ENCODE measurements at regions not wholly inside any gene's neighbourhood (a gene's known extent, or its start where the extent isn't known, plus 50 kb on each side); places are given as distances from the start of the nearest gene placed in this dataset.
"Not testable (repeated sequence)": the region's sequence is repeated elsewhere in the genome, so short reads cannot be mapped to it uniquely, and the experiment has no call there.

DNA sequence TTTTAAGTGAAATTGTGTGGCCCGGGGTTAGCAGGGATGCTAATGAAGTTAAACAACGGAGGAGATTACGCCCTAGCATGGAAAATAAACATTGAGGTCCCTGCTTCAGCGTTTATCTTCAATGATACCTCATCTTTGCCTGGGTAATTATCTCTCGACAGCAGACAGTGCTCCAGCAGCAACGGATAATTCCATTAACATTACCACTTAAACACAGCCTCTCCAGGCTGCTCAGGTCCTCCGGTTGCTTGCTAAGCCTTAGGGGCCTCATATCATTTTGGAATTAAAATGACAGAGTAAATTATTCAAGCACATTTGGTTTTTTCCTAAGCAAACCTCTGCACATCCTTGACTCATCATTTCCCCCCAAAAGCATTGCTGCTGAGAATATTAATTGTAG lies 281.5 kb upstream of the KLF3 start:
- DNase-seq (ENCODE audit: low read depth in 2 of 2), result no peak

DNA sequence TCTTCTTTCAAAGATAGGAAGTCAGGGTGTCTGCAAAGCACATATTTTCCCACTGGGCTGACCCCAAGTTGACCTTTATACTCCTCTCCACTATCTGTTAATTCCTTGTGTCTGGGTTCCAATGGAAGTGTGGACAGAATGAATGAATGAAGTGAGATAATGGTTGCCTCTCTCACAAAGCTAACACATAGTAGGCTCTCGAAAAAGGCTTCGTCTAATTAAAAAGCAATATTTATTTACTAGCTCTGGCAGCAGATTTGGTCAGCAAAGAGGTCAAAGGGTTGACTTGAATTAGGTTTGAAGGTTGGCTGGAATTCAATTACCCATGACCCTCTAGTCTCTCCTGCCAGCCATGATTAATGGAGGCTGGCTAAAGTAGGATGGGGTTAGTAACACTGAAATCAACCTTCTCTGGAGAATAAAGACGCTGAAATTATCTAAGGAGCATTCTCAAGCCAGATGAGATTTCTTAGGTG lies 280.3 kb upstream of the KLF3 start:
- no peak for DNase-seq (ENCODE audit: low read depth in 2 of 2)

DNA sequence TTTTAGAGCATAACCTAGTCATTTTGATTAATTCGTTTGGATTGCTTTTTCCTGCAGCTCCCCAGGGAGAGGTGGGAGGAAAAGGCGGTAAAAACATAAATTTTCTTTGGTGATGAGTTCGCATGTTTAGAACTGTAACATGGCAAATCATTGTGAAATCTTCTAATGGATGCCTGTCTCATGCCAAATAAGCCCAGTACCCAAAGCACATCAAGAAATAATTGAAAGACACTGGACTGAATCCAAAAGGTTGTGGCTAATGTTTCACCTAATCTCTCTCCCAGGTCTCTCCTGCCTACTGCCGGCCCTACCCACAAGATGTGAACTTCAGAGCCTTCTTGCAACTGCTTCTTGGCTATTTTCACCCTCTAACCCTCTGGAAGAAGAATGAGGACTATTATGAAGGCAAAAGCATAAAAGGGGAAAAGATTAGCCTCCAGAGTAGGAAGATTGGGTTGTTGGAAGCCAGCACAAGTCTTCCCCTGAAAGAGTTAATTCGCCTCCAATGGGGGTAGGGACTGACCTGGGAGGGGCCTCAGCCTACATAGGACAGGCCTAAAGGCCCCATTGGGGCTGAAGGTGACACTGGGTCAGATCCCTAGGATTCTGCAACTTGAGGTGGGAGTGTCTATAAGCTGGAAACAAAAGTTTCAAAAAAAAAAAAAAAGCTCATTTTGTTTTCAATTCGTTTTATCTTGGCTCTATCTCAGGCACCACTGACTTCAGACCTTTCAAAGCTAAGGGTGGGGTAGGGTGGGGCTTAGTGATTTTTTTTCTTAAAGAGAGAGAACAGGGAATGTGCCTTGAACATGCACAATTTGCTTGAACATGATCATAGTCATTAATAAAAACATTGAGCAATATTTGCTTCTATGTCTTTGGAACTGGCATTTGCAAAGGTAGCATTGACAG lies 278.6 kb upstream of the KLF3 start:
- DNase-seq (ENCODE audit: low read depth in 2 of 2), result no peak

DNA sequence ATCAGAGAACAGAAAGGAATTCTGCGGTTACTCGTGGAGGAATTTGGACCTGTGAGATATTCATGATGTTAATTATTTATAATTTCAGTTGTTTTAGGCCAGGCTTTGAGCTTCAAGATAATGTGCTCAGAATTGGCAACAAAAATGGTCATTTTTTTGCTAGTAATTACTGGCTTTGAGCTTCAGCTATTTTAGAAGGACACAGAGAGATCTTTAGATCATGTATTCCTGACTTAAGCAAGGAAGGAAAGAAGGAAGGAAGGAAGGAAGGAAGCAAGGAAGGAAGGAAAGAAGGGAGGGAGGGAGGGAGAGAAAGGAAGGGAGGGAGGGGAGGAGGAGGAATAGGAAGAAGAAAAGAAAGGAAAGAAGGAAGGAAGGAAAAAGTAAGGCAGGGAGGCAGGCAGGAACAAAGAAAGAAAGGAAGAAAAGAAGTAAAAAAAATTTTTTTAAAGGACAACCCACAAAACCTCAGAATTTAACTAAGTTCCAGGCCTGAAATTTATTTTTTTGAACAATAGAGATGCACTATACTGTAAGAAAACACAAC lies 277.9 kb upstream of the KLF3 start:
- DNase-seq (ENCODE audit: low read depth in 2 of 2), result no peak

DNA sequence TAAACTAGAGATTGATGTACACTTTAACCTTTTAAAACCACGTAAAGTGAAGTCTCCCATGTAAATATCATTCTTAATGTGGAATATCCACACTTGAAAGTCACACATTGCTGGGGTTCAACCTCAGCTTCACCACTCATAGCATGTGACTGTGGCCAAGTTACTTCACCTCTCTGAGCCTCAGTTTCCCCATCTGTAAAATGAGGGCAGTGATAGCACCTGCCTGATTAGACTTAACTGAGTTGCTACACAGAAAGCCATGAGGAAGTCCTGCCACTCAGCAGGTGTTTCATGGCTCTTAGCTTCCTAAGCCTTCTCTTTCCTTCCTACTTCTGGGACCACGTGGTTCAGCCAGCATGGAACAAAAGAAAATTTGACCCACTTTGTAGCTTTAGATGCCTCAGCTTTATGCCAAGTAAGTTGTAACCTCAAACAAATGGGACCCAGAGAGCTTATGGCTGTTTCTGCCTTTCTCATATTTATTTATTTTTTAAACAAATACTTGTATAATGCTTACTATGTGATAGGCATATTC lies 277.3 kb upstream of the KLF3 start:
- DNase-seq (ENCODE audit: low read depth in 2 of 2), result no peak

DNA sequence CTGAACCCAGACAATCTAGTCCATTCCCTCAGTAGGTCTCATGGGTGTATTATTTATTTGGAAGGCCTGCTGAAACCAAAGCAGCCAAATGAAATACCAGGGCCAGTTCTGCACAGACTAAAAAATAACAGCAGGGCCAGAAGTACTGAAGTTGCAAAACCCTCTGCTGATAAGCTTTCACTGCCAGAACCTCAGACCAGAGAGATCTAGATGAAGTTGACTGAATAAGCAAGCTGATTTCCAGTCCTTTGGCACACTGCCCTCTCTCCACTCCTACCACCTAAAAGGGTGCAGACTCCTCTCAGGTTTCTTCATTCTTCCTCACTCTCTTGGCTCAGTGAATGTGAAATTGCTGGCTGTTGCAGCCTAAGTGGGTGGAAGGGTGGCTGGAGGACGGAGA lies 276.7 kb upstream of the KLF3 start:
- no peak for DNase-seq (ENCODE audit: low read depth in 2 of 2)

DNA sequence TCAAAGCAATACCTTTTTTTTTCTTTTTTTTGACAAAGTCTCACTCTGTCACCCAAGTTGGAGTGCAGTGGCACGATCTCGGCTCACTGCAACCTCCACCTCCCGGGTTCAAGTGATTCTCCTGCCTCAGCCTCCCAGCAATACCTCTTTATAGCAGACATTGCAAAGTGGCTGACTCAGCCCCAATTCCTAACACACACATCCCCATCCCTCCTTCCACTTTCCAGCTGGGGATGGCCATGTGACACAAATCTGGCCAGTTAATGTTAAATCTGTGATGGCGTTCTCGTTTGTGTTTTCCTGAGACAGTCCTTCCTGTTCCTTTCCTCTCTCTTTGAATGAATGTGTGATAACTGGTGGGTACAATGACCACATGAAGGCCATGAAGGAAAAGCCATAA lies 276.2 kb upstream of the KLF3 start:
- DNase-seq (ENCODE audit: low read depth in 2 of 2), result no peak

DNA sequence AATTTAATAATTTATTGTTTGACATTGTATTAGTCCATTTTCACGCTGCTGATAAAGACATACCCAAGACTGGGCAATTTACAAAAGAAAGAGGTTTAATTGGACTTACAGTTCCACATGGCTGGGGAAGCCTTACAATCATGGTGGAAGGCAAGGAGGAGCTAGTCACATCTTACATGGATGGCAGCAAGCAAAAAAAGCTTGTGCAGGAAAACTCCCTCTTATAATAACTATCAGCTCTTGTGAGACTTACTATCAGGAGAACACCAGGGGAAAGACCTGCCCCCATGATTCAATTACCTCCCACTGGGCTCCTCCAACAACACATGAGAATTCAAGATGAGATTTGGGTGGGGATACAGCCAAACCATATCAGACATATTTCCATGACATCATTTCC lies 275.1 kb upstream of the KLF3 start:
- not testable (repeated sequence) for DNase-seq (ENCODE audit: low read depth in 2 of 2)

DNA sequence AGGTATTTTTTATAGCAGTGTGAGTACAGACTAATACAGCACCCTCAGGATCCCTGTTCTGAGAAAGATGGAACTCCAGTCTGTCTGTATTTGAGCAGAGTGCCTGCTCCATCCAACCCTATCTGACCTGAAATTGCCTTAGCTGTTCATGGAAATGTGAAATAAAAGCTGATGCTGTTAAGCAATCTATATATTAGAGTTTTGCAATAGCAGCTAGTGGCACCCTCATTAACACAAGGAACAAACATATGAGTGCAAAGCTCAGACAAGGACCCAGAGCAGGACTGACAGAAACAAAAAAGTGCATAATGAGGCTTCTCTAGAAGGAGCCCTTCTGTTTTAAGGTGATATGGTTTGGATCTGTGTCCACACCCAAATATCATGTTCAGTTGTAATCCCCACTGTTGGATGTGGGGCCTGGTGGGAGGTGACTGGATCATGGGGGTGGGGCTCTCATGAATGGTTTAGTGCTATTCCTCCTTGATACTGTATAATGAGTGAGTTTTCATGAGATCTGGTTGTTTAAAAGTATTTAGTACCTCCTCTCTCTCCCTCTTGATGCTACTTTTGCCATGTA lies 272.9 kb upstream of the KLF3 start:
- DNase-seq (ENCODE audit: low read depth in 2 of 2), result no peak

DNA sequence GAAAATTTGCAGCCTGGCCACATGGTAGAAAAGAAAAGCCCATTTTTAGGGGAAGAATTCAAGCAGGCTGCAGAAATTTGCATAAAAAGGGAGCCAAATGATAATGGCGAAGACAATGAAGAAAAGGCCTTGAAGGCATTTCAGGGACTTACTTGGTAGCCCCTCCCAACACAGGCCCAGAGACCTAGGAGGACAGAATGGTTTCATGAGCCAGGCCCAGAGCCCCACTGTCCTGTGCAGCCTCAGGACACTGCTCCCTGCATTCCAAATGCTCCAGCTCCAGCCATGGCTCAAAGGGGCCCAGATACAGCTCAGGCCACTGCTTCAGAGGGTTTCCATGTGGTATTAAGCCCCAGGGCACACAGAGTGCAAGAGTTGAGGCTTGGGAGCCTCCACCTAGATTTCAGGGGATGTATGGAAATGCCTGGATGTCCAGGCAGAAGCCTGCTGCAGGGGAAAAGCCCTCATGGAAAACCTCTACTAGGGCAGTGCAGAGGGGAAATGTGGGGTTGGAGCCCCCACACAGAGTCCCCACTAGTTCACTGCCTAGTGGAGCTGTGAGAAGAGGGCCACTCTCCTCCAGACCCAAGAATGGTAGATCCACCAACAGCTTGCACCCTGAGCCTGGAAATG lies 271.7 kb upstream of the KLF3 start:
- DNase-seq (ENCODE audit: low read depth in 2 of 2), result no peak

DNA sequence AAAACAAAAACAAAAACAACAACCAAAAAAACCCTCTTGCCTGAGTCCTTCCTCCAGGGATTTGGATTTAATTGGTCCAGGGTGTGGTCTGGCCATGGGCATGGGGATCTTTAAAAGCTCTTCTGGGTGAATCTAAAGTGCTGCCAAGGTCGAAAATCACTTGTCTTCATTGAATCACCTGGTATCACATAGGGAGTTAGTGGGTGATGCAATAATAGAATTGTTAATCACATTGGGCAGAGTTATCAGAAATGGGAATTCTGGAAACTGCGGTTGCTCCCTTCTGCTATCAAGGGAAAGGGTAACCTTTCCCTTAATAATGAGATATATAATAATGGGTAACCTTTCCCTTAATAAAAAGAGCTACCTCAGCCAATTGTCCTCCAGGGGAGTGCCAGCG lies 267.9 kb upstream of the KLF3 start:
- no peak for DNase-seq (ENCODE audit: low read depth in 2 of 2)

DNA sequence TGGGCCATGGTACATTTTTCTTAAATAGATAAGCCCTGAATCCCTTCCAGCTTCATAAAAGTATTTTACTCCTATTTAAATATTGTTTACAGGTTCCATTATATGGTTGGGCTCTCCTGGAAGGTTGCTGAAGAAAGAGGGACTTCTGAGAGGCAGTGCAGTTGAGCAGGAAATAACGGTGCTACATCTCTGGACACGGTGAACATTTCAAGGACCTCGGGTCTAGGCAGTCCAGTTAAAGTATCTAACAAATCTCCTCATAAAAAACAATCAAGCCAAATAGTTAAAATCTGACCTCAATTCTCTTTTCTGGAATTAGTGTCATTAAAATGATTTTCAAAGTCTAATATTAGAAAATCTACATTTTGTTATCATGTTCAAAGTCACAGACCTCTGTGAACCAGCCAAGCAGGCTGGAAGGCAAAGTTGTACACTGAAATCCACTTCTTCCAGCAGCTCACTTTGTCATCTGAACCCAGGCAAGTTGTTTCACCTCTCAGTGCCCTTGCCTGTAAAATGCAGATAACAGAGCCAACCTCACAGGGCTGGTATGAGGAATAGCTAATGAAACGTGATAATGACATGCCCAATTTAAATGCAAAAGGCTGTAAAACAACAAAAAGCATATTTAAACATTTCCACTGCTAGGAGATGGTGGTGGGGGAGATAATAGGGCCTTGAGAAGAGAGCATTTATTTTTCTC lies 267.0 kb upstream of the KLF3 start:
- DNase-seq (ENCODE audit: low read depth in 2 of 2), result no peak

DNA sequence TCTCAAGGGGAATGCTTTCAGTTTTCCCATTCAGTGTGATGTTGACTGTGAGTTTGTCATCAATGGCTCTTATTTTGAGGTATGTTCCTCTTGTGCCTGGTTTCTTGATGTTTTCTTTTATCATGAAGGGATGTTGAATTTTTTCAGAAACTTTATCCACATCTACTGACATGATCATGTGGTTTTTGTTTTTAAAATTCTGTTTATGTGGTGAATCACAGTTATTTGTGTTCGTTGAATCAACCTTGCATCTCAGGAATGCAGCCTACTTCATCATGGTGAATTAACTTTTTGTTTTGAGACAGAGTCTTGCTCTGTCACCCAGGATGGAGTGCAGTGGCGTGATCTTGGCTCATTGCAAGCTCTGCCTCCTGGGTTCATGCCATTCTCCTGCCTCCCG lies 263.1 kb upstream of the KLF3 start:
- no peak for DNase-seq (ENCODE audit: low read depth in 2 of 2)

DNA sequence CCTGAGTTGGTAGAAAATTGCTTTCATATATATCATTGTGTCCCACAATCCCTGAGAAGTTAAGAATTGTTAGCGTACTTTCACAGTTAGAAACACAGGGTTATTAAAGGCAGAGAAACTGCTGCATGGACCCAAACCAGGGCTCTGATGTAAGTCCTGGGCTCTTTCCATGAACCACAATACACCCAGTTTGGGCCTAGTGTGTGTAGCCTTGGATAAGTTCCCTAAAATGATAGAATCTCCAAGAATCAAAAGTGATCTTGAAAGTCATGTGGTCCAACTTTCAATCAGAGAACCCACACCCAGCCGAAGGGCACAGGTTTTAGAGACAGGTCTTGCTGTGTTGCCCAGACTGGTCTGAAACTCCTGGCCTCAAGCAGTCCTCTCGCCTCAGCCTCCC lies 257.8 kb upstream of the KLF3 start:
- DNase-seq (ENCODE audit: low read depth in 2 of 2), result no peak

DNA sequence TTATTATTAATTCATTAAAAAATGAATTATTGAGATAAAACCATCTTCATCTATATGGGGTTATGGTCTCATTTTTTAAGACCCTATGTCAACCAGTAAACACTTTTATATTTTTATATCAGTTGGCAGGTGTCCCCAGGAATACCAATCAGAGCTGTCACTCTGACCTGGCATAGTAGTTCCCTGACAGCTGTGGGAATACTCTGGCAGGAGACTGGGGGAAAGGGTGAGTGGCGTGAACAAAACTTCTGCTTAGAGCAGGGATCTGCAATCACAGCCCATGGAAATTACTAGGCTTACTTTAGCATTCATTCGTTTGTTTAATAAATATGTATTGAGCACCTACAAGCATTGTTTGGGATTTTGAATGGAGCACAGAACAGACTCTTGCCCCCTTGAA lies 254.1 kb upstream of the KLF3 start:
- no peak for DNase-seq (ENCODE audit: low read depth in 2 of 2)

DNA sequence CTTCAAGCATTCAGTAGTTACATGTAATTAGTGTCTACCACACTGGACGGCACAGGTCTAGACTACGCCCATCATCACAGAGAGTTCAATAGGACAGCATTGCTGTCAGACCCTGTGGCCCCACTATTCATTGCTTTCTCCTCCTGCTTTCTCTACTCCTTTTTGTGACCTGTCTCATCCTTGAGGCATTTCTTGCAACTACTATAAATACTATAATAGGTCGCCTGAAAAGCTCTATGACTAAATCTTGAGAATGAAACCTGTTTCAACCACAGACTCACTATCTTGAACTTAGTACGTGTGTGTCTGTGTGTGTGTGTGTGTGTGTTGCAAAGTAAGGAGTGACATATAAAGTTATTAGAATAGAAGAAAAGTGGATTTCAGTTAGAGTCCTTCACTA lies 252.9 kb upstream of the KLF3 start:
- DNase-seq (ENCODE audit: low read depth in 2 of 2), result no peak

DNA sequence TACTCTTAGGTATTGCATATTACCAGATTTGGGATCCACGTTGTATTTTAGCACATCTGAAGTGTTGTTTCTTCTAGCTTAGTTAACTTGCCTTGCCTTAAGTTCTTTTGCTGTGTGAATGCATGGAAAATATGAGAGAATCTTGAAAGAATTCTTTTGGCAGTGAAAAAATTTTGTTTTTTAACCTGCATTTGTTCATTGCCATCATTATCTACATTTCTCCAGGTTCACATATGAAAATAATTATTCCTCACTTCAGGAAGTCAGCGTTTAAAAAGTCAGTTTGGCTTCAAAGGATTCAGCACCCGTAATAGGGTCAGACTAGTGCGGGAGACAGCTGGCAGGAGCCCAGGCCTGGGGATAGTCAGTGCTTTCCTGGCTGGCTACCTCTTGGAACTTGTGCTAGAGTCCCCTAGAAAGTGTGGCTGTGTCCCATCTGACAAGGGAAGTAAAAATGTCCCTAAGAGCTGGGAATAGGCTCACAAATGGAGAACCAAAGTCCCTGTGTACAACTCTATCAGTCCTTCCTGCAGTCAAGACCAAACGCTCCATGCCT lies 251.9 kb upstream of the KLF3 start:
- DNase-seq (ENCODE audit: low read depth in 2 of 2), result no peak

DNA sequence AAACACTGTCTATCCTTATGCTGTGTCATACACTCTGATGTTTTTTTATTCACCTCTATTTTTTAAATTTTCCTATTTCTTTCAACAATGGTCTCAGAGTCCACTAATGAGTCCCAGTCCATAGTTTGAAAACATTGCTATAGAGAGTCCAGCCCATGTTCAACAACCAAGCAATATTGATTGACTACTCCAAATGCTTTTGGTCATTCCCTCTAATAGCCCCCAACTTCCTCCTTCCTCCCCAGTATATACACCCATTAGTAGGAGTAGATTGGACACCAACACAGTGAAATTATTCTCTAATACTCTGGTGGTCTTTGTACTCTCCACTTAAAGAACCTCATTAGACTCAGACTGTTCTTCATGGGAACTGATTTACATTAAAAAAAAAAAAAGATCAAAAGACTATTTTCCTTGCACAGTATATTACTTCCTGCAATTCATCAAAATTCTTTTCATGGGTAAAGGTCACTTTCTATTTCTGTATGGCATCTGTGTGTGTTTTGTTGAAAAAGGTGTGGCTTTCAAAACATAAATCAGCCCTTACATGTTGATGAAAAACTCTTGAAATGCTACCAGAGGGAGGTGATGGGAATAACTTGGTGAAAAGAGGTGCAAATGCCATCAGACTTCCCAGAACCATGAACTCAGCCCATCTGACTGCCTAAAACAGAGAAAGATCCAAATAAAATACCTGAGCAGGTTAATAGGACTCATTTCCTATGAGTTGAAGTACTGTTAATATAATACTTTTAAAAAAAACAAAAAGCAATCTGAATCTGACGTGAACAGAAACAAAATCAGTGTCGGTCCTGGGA lies 250.3 kb upstream of the KLF3 start:
- no peak for DNase-seq (ENCODE audit: low read depth in 2 of 2)

DNA sequence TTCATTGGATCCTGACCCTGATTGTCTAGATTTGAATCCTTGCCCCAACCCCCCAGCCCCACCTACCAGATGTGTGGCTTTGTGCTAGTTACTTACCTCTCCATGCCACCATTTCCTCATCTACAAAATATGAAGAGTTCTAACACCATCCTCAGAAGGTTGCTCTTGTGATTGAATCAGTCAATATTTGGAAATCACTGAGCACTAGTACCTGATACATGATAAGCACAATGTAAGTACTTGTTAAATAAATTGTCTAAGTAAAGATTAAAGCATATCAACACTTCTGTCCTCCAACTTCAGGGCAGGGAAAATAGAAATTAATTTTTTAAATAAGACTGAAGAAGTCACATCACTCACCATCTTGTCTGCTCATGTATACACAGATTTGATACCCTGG lies 249.6 kb upstream of the KLF3 start:
- no peak for DNase-seq (ENCODE audit: low read depth in 2 of 2)

DNA sequence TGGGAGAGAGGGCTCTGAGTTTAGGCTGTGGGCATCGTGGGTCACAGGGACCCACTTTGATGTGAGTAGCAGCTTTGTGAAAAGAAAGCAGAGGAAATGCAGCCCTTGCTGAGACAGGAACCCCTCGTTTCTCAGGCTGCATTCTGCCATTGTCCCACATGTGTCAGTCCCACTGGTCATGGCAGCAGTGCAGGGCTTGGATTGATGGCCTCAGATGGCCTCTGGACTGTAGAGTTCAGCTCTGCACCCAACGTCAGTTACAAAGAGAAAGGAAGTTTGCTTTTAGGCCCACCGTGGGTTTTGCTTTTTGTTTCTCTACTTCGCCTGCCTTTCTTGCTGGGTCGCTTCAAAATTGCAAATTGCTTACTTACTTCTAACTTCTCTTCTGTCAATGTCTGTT lies 248.3 kb upstream of the KLF3 start:
- DNase-seq (ENCODE audit: low read depth in 2 of 2), result no peak

All from stimulated activated CD8-positive, alpha-beta memory T cell treated with anti-CD3 and anti-CD28 coated beads, Interleukin-7, amount 100 ng/mL, for 1 hour (primary cell).